Type B pancreatic cell (in vitro differentiated cells): ENCODE measurements at regions not wholly inside any gene's neighbourhood (a gene's known extent, or its start where the extent isn't known, plus 50 kb on each side); places are given as distances from the start of the nearest gene placed in this dataset.

Experiments
- DNase-seq: peaks from one replicate; pipeline ENCODE4 v3.0.0; 2021; ENCODE audit warnings: mixed read lengths; ENCODE audit not compliant: unreplicated experiment; ENCODE audit errors: extremely low spot score
- H3K27ac Mint-ChIP-seq: 2 replicates; pipeline ENCODE4 v1.8.0; 2021; ENCODE audit warnings: mild to moderate bottlenecking, mixed read lengths
- H3K27me3 Mint-ChIP-seq: 2 replicates; pipeline ENCODE4 v1.8.0; 2021; ENCODE audit warnings: mixed read lengths
- H3K36me3 Mint-ChIP-seq: 2 replicates; pipeline ENCODE4 v1.8.0; 2021; ENCODE audit warnings: mixed read lengths
- H3K4me1 Mint-ChIP-seq: one replicate; pipeline ENCODE4 v1.8.0; 2021; ENCODE audit warnings: mixed read lengths; ENCODE audit not compliant: unreplicated experiment
- H3K4me3 Mint-ChIP-seq: 2 replicates; pipeline ENCODE4 v1.8.0; 2021; ENCODE audit warnings: mild to moderate bottlenecking, mixed read lengths
- H3K9me3 Mint-ChIP-seq: 2 replicates; pipeline ENCODE4 v1.8.0; 2021; ENCODE audit warnings: mixed read lengths
- CTCF ChIP-seq: fragments of 200-600 bp; sonication (generic); conservative IDR thresholded peaks from 2 replicates; pipeline ENCODE4 v1.5.0; 2021; ENCODE audit warnings: antibody characterized with exemption, mild to moderate bottlenecking

DNA sequence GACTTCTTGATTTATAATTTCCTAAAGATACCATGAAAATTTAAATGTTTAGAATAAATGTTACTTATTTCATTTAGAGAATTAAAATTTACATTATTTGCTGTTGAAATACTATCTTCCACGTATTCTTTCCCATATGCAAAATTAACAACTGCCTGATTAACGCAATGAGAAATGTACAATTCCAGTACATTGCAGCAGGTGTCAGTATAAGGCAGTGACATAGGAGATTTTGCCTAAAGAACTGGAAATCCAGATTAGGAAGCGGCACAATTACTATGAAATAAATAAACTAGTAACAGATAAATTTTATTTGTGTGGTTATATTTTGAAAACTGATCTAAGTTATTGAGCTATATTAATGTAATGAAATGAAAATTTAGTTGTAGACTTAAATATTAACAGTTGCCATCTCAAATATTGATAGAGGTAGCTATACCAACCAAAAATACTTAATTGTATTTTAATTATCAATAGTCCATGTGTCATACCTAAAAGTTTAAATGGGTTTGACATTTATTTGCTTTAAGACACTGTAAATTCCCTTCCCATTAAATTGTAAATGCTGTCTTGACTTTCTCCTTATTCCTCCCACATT, 300.2 kb downstream of the UTRN start:
- peak; percentile 92 for TF ChIP-seq CTCF
- Mint-ChIP-seq H3K36me3 (no peaks in the 10 kb centered on the region), H3K27me3 (no peaks in the 10 kb centered on the region), H3K4me3 (no peak overlapping the region), H3K9me3 (no peaks in the 10 kb centered on the region), H3K4me1 (peaks cover 23% of the 10 kb centered on the region), H3K27ac (no peak overlapping the region)
- no peak for DNase-seq

DNA sequence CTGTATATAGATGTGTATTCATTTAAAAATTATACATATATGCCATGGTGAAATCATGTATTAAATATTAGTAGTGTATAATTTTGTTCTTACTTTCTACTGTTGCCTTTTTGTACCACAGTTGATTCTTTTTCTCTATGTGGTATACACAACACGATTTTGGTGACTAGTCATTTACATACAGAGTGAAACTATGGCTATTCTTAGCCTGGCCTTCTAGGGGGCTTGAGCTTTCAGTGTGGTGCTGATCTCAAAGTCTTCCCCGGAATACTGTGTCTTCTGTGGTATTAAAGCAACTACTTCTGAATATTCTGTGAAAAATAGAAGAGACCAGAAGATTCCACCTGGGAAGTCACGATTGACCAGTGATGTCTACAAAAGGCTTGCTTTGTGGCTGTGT, 301.9 kb downstream of the UTRN start:
- TF ChIP-seq CTCF = no peak
- H3K4me1 Mint-ChIP-seq = peaks cover 20% of the 10 kb centered on the region
- H3K36me3 Mint-ChIP-seq = peaks cover 3% of the 10 kb centered on the region
- no peak overlapping the region for H3K27ac Mint-ChIP-seq
- H3K27me3 Mint-ChIP-seq = no peaks in the 10 kb centered on the region
- H3K4me3 Mint-ChIP-seq = no peak overlapping the region
- DNase-seq = no peak
- H3K9me3 Mint-ChIP-seq = no peaks in the 10 kb centered on the region

- no peak for DNase-seq
- H3K27me3 Mint-ChIP-seq = no peaks in the 10 kb centered on the region
- H3K36me3 Mint-ChIP-seq = peaks cover 9% of the 10 kb centered on the region
- no peaks in the 10 kb centered on the region for H3K9me3 Mint-ChIP-seq
- peaks cover 5% of the 10 kb centered on the region for H3K4me1 Mint-ChIP-seq
- H3K4me3 Mint-ChIP-seq = no peak overlapping the region
- no peak for TF ChIP-seq CTCF
- H3K27ac Mint-ChIP-seq = no peak overlapping the region
These were observed 303.7 kb downstream of the UTRN start for GRCh38 chr6:144588697-144589325.

DNA sequence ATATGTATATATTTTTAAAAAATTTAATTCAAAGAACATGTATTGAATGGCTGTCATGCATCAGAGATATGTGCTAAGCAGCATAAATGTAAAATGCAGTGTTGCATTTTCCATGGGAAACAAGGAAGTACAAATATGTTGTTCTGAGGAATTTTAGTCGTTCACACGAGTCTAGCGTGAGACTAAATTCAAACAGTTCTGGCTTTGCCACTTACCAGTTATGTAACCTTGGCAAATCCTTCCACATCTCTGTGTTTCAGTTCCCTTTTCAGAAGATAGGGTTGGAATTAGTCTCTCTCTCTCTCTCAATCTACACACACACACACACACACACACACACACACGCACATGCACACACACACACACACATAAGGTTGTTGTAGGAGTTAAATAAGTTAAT, 305.4 kb downstream of the UTRN start:
- no peak for DNase-seq
- Mint-ChIP-seq H3K9me3 (no peaks in the 10 kb centered on the region), H3K36me3 (peaks cover 9% of the 10 kb centered on the region), H3K4me3 (no peak overlapping the region), H3K4me1 (peaks cover 5% of the 10 kb centered on the region), H3K27ac (no peak overlapping the region), H3K27me3 (no peaks in the 10 kb centered on the region)
- no peak for TF ChIP-seq CTCF

DNA sequence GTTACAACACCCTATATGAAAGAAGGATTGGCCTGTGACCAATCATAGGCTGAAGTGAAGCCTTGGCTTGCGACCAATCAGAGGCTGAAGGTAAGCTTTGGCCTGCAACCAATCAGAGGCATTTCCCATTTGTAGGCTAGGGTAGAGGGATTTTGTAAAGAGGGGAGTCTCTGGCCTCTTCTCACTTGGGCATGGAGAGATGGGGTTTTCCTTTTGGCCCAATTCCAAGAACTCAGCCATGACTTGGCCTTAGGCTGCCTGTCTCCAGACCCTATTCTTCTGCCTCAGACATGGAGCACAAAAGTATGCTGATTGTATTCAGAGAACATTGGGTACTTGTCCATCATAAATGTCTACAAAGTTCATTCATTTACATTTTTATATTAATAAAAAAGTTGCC, 308.3 kb downstream of the UTRN start:
- Mint-ChIP-seq H3K4me3 (no peak overlapping the region), H3K27me3 (no peaks in the 10 kb centered on the region), H3K9me3 (peaks cover 5% of the 10 kb centered on the region), H3K27ac (no peak overlapping the region), H3K4me1 (no peaks in the 10 kb centered on the region), H3K36me3 (peaks cover 9% of the 10 kb centered on the region)
- DNase-seq = no peak
- TF ChIP-seq CTCF = no peak
